T-helper 17 cell (primary cell): ENCODE measurements at regions not wholly inside any gene's neighbourhood (a gene's known extent, or its start where the extent isn't known, plus 50 kb on each side); places are given as distances from the start of the nearest gene placed in this dataset.

ENCODE experiments used
- ATAC-seq: fragments of 150-1000 bp; cut with Tn5 transposase; 2 replicates; pipeline ENCODE4 v1.10.0; 2021; ENCODE audit warnings: mild to moderate bottlenecking, moderate library complexity
- DNase-seq, 3 donors: peaks; one replicate each; pipeline versions ENCODE4 v3.0.0 to v3.0.0-alpha.2; 2020 to 2021
- H3K9me3 ChIP-seq: one replicate; pipeline ENCODE4 v1.7.0; 2013; ENCODE audit warnings: low read length, mild to moderate bottlenecking; ENCODE audit not compliant: control insufficient read depth, poor library complexity, severe bottlenecking
- H3K27ac Mint-ChIP-seq: one replicate; pipeline ENCODE4 v1.8.0; 2022; ENCODE audit warnings: mild to moderate bottlenecking, moderate library complexity, mixed read lengths
- H3K27me3 Mint-ChIP-seq: one replicate; pipeline ENCODE4 v1.8.0; 2022; ENCODE audit warnings: mixed read lengths
- H3K36me3 Mint-ChIP-seq: one replicate; pipeline ENCODE4 v1.8.0; 2022; ENCODE audit warnings: low read depth, mixed read lengths
- H3K4me1 Mint-ChIP-seq: one replicate; pipeline ENCODE4 v1.8.0; 2022; ENCODE audit warnings: mild to moderate bottlenecking, mixed read lengths
- H3K4me3 Mint-ChIP-seq: one replicate; pipeline ENCODE4 v1.8.0; 2022; ENCODE audit warnings: mild to moderate bottlenecking, moderate library complexity, mixed read lengths

GRCh38 chr14:87688524-87688923, 304.5 kb downstream of the GALC start:
- Mint-ChIP-seq H3K36me3 (no peaks in the 10 kb centered on the region), H3K4me1 (no peaks in the 10 kb centered on the region), H3K27ac (no peak overlapping the region), H3K27me3 (no peaks in the 10 kb centered on the region), H3K4me3 (no peak overlapping the region)
- no peak for ATAC-seq
- H3K9me3 ChIP-seq = no peaks in the 10 kb centered on the region
- DNase-seq = no peak

- no peaks in the 10 kb centered on the region for H3K4me1 Mint-ChIP-seq
- H3K27ac Mint-ChIP-seq = no peak overlapping the region
- DNase-seq (no peak), ATAC-seq (no peak)
- no peaks in the 10 kb centered on the region for H3K36me3 Mint-ChIP-seq
- no peaks in the 10 kb centered on the region for H3K9me3 ChIP-seq
- no peaks in the 10 kb centered on the region for H3K27me3 Mint-ChIP-seq
- H3K4me3 Mint-ChIP-seq = no peak overlapping the region
Measured at GRCh38 chr14:87687420-87687819, 305.6 kb downstream of the GALC start.

GRCh38 chr14:87686746-87687145, 306.2 kb downstream of the GALC start:
- no peak overlapping the region for H3K4me3 Mint-ChIP-seq
- H3K36me3 Mint-ChIP-seq = no peaks in the 10 kb centered on the region
- H3K27me3 Mint-ChIP-seq = no peaks in the 10 kb centered on the region
- DNase-seq = no peak
- ATAC-seq = no peak
- no peaks in the 10 kb centered on the region for H3K4me1 Mint-ChIP-seq
- no peaks in the 10 kb centered on the region for H3K9me3 ChIP-seq
- H3K27ac Mint-ChIP-seq = no peak overlapping the region

GRCh38 chr14:87679866-87680265, 313.1 kb downstream of the GALC start:
- no peaks in the 10 kb centered on the region for H3K36me3 Mint-ChIP-seq
- H3K4me3 Mint-ChIP-seq = no peak overlapping the region
- H3K9me3 ChIP-seq = no peaks in the 10 kb centered on the region
- no peaks in the 10 kb centered on the region for H3K4me1 Mint-ChIP-seq
- H3K27ac Mint-ChIP-seq = no peak overlapping the region
- no peaks in the 10 kb centered on the region for H3K27me3 Mint-ChIP-seq
- DNase-seq (no peak), ATAC-seq (no peak)

- H3K27ac Mint-ChIP-seq = no peak overlapping the region
- H3K36me3 Mint-ChIP-seq = no peaks in the 10 kb centered on the region
- H3K4me3 Mint-ChIP-seq = no peak overlapping the region
- no peaks in the 10 kb centered on the region for H3K27me3 Mint-ChIP-seq
- no peaks in the 10 kb centered on the region for H3K9me3 ChIP-seq
- ATAC-seq = no peak
- no peak for DNase-seq
- no peaks in the 10 kb centered on the region for H3K4me1 Mint-ChIP-seq
Measured at GRCh38 chr14:87678624-87679023, 314.4 kb downstream of the GALC start.

- H3K9me3 ChIP-seq = no peaks in the 10 kb centered on the region
- no peaks in the 10 kb centered on the region for H3K36me3 Mint-ChIP-seq
- H3K27me3 Mint-ChIP-seq = no peaks in the 10 kb centered on the region
- no peak for DNase-seq
- H3K4me3 Mint-ChIP-seq = no peak overlapping the region
- no peak overlapping the region for H3K27ac Mint-ChIP-seq
- no peak for ATAC-seq
- no peaks in the 10 kb centered on the region for H3K4me1 Mint-ChIP-seq
Measured at GRCh38 chr14:87676814-87677437, 316.1 kb downstream of the GALC start.

GRCh38 chr14:87667659-87668058, 325.3 kb downstream of the GALC start:
- no peaks in the 10 kb centered on the region for H3K4me1 Mint-ChIP-seq
- H3K27ac Mint-ChIP-seq = no peak overlapping the region
- no peaks in the 10 kb centered on the region for H3K27me3 Mint-ChIP-seq
- no peak for ATAC-seq
- H3K36me3 Mint-ChIP-seq = no peaks in the 10 kb centered on the region
- H3K9me3 ChIP-seq = no peaks in the 10 kb centered on the region
- DNase-seq = no peak
- H3K4me3 Mint-ChIP-seq = no peak overlapping the region

- Mint-ChIP-seq H3K4me1 (no peaks in the 10 kb centered on the region), H3K27me3 (no peaks in the 10 kb centered on the region), H3K36me3 (no peaks in the 10 kb centered on the region), H3K27ac (no peak overlapping the region), H3K4me3 (no peak overlapping the region)
- ATAC-seq (no peak), DNase-seq (no peak)
- H3K9me3 ChIP-seq = no peaks in the 10 kb centered on the region
Measured at GRCh38 chr14:87656315-87656714, 336.7 kb downstream of the GALC start.

- no peak overlapping the region for H3K27ac Mint-ChIP-seq
- ATAC-seq (no peak), DNase-seq (no peak)
- H3K36me3 Mint-ChIP-seq = no peaks in the 10 kb centered on the region
- H3K4me1 Mint-ChIP-seq = no peaks in the 10 kb centered on the region
- H3K9me3 ChIP-seq = no peaks in the 10 kb centered on the region
- no peak overlapping the region for H3K4me3 Mint-ChIP-seq
- H3K27me3 Mint-ChIP-seq = no peaks in the 10 kb centered on the region
Measured at GRCh38 chr14:87652278-87652677, 340.7 kb downstream of the GALC start.

- Mint-ChIP-seq H3K27ac (no peak overlapping the region), H3K4me1 (no peaks in the 10 kb centered on the region), H3K4me3 (no peak overlapping the region), H3K27me3 (peaks cover 6% of the 10 kb centered on the region), H3K36me3 (no peaks in the 10 kb centered on the region)
- DNase-seq = no peak
- H3K9me3 ChIP-seq = no peaks in the 10 kb centered on the region
- no peak for ATAC-seq
Measured at GRCh38 chr14:87644689-87645088, 348.3 kb downstream of the GALC start.

- no peaks in the 10 kb centered on the region for H3K9me3 ChIP-seq
- no peak overlapping the region for H3K27ac Mint-ChIP-seq
- H3K4me1 Mint-ChIP-seq = no peaks in the 10 kb centered on the region
- H3K4me3 Mint-ChIP-seq = no peak overlapping the region
- ATAC-seq (no peak), DNase-seq (no peak)
- H3K36me3 Mint-ChIP-seq = no peaks in the 10 kb centered on the region
- peaks cover 6% of the 10 kb centered on the region for H3K27me3 Mint-ChIP-seq
Measured at GRCh38 chr14:87643005-87643404, 350.0 kb downstream of the GALC start.

GRCh38 chr14:87640553-87640952, 352.4 kb downstream of the GALC start:
- no peaks in the 10 kb centered on the region for H3K9me3 ChIP-seq
- no peaks in the 10 kb centered on the region for H3K36me3 Mint-ChIP-seq
- no peak for ATAC-seq
- DNase-seq = no peak
- H3K27me3 Mint-ChIP-seq = peaks cover 14% of the 10 kb centered on the region
- H3K4me1 Mint-ChIP-seq = no peaks in the 10 kb centered on the region
- no peak overlapping the region for H3K27ac Mint-ChIP-seq
- no peak overlapping the region for H3K4me3 Mint-ChIP-seq

- Mint-ChIP-seq H3K27ac (no peak overlapping the region), H3K4me3 (no peak overlapping the region), H3K36me3 (no peaks in the 10 kb centered on the region), H3K4me1 (no peaks in the 10 kb centered on the region), H3K27me3 (peaks cover 15% of the 10 kb centered on the region)
- DNase-seq (no peak), ATAC-seq (no peak)
- H3K9me3 ChIP-seq = no peaks in the 10 kb centered on the region
Measured at GRCh38 chr14:87638196-87638595, 354.8 kb downstream of the GALC start.

- ATAC-seq (no peak), DNase-seq (no peak)
- Mint-ChIP-seq H3K4me1 (no peaks in the 10 kb centered on the region), H3K27ac (no peak overlapping the region), H3K36me3 (no peaks in the 10 kb centered on the region), H3K4me3 (no peak overlapping the region), H3K27me3 (peaks cover 14% of the 10 kb centered on the region)
- H3K9me3 ChIP-seq = no peaks in the 10 kb centered on the region
Measured at GRCh38 chr14:87635442-87635841, 357.5 kb downstream of the GALC start.
